ENCODE measurements at regions not wholly inside any gene's neighbourhood (a gene's known extent, or its start where the extent isn't known, plus 50 kb on each side); places are given as distances from the start of the nearest gene placed in this dataset.

DNA sequence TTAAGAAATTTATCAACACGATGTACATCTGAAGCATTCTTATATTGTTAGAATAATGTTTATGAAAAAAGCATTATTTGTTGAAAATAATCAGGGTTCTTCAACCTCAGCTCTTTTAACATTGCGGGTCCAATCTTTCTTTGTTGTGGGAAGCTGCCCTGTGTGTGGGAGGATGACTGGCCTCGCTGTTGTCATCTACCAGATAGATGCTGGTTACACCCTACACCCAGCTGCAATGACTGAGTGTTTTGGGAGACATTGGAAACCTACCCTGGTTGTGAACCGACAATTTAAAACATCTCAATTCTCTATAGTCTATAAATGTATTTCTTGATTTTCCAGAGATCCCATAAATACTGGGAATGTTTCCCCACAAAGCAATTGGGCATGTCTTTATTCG, 794.2 kb upstream of the CDH10 start:
- TF ChIP-seq, protein P1, sequence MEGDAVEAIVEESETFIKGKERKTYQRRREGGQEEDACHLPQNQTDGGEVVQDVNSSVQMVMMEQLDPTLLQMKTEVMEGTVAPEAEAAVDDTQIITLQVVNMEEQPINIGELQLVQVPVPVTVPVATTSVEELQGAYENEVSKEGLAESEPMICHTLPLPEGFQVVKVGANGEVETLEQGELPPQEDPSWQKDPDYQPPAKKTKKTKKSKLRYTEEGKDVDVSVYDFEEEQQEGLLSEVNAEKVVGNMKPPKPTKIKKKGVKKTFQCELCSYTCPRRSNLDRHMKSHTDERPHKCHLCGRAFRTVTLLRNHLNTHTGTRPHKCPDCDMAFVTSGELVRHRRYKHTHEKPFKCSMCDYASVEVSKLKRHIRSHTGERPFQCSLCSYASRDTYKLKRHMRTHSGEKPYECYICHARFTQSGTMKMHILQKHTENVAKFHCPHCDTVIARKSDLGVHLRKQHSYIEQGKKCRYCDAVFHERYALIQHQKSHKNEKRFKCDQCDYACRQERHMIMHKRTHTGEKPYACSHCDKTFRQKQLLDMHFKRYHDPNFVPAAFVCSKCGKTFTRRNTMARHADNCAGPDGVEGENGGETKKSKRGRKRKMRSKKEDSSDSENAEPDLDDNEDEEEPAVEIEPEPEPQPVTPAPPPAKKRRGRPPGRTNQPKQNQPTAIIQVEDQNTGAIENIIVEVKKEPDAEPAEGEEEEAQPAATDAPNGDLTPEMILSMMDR (IDR thresholded peaks at IDR 0.05), result no peak

- TF ChIP-seq, protein P1 (IDR thresholded peaks at IDR 0.05), result no peak
Observed at GRCh38 chr5:25436452-25436851, 791.7 kb upstream of the CDH10 start.

- TF ChIP-seq, protein P1 (IDR thresholded peaks at IDR 0.05), result no peak
Observed at GRCh38 chr5:25435882-25436281, 791.1 kb upstream of the CDH10 start.

- TF ChIP-seq, protein P1 (IDR thresholded peaks at IDR 0.05), result no peak
Observed at GRCh38 chr5:25427240-25427639, 782.5 kb upstream of the CDH10 start.

GRCh38 chr5:25423271-25423670, 778.5 kb upstream of the CDH10 start:
- TF ChIP-seq, protein P1 (IDR thresholded peaks at IDR 0.05), result no peak

- TF ChIP-seq, protein P1 (IDR thresholded peaks at IDR 0.05), result no peak
Observed at GRCh38 chr5:25419684-25420083, 774.9 kb upstream of the CDH10 start.

GRCh38 chr5:25418978-25419377, 774.2 kb upstream of the CDH10 start:
- TF ChIP-seq, protein P1 (IDR thresholded peaks at IDR 0.05), result no peak

DNA sequence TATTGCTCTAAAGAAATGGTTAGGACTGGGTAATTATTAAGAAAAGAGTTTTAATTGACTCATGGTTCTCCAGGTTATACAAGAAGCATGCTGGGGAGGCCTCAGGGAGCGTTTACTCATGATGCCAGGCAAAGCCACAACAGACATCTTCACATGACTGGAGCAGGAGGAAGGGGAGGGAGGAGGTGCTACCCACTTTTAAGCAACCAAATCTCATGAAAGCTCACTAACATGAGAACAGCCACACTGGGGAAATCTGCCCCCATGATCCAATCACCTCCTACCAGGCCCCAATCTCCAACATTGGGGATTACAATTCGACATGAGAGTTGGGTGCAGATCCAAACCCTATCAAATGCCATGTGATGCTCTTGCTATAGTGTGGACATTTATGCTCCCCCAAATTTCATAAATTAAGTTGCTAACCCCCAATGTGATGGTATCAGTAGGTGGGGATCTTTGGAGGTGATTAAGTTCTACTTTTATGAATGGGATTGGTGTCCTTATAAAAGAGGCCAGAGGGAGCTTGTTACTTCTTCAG, 773.6 kb upstream of the CDH10 start:
- TF ChIP-seq, protein P1 (IDR thresholded peaks at IDR 0.05), result no peak

All from LNCAP (cell line).